ENCODE measurements at regions not wholly inside any gene's neighbourhood (a gene's known extent, or its start where the extent isn't known, plus 50 kb on each side); places are given as distances from the start of the nearest gene placed in this dataset.
"Not testable (repeated sequence)": the region's sequence is repeated elsewhere in the genome, so short reads cannot be mapped to it uniquely, and the experiment has no call there.

DNA sequence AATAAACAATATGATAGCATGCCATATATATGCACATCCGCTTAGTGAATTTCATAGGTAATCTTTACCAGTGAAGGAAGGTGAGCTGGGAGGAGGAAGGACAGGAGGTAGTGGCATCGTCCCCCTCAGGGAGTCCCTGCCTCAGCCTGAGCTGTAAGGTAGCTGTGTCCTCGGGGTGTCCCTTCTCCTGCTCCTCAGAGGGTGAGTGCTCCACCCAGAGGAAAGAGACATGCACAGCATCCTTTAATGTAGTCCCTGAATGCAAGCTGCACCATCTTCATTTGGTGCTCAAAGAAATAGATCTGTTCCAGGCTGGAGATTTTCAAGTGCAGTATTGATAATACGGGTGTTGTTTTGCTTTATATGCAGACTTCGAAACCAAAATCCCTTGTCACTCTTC, 330.4 kb upstream of the SFRP2 start:
- Mint-ChIP-seq H3K4me1 (no peaks in the 10 kb centered on the region), H3K9me3 (ENCODE audit: insufficient read depth) (no peaks in the 10 kb centered on the region), H3K4me3 (no peak overlapping the region), H3K27me3 (no peaks in the 10 kb centered on the region), H3K27ac (no peak overlapping the region)
- Histone ChIP-seq H2AFZ (ENCODE audit: insufficient read depth, low read depth, low read length, poor library complexity, severe bottlenecking) (no peak overlapping the region), H3K9ac (ENCODE audit: low read length) (no peak overlapping the region), H3K27ac (ENCODE audit: low read length in 2 of 2) (no peak overlapping the region), H3K4me3 (ENCODE audit: control extremely low read depth in 1 of 5, extremely low read depth in 1 of 5, insufficient read depth in 1 of 5, low read depth in 2 of 5, low read length in 4 of 5) (no peak overlapping the region), H3K4me2 (replicated peaks; ENCODE audit: low read depth, low read length, poor library complexity, severe bottlenecking) (no peak overlapping the region), H3K4me1 (ENCODE audit: control insufficient read depth in 2 of 2, insufficient read depth in 2 of 2, low read length in 2 of 2) (no peaks in the 10 kb centered on the region), H3K9me3 (ENCODE audit: control extremely low read depth in 1 of 3, control insufficient read depth in 2 of 3, insufficient read depth in 1 of 3, low read length in 2 of 3) (peaks cover 0 to 3% (median 0%) of the 10 kb centered on the region in 3 donors), H3K36me3 (replicated peaks in 1 of 2; ENCODE audit: control extremely low read depth in 1 of 2, control insufficient read depth in 1 of 2, extremely low read depth in 1 of 2, insufficient read depth in 2 of 2, low read length in 1 of 2) (no peaks in the 10 kb centered on the region), H3K27me3 (replicated peaks in 1 of 4; ENCODE audit: control extremely low read depth in 1 of 4, control insufficient read depth in 3 of 4, insufficient read depth in 4 of 4, low read length in 3 of 4) (no peaks in the 10 kb centered on the region), H4K20me1 (ENCODE audit: control insufficient read depth, insufficient read depth, low read length, poor library complexity, severe bottlenecking) (no peaks in the 10 kb centered on the region), H3K79me2 (ENCODE audit: control insufficient read depth, insufficient read depth, low read length) (no peaks in the 10 kb centered on the region)
- intact Hi-C loops (cut with micrococcal nuclease) = no loop called here
- TF ChIP-seq EZH2 (IDR thresholded peaks at IDR 0.05; ENCODE audit: borderline replicate concordance, insufficient read depth, low read depth, low read length, poor library complexity, severe bottlenecking) (no peak), CTCF (IDR thresholded peaks at IDR 0.05) (no peak)
- DNase-seq (no peak), ATAC-seq (ENCODE audit: low read depth) (no peak)
- POLR2A ChIA-PET = no interaction called here
- CTCF ChIA-PET = no interaction called here
- 100% methylated on average over 1 of the region's 5 CpGs for WGBS (ENCODE audit: insufficient coverage)

DNA sequence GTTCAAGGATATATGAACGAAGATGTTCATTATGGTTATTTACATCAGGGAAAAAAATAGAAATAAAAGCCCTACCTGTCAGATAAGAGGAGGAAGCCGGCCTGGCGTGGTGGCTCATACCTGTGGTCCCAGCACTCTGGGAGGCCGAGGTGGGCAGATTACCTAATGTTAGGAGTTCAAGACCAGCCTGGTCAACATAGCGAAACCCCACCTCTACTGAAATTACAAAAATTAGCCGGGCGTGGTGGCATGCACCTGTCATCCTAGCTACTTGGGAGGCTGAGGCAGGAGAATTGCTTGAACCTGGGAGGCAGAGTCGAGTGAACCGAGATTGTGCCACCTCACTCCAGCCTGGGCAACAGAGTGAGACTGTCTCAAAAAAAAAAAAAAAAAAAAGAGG, 328.8 kb upstream of the SFRP2 start:
- H3K4me1 Mint-ChIP-seq; DNase-seq; H3K36me3 ChIP-seq (replicated peaks in 1 of 2; ENCODE audit: control extremely low read depth in 1 of 2, control insufficient read depth in 1 of 2, extremely low read depth in 1 of 2, insufficient read depth in 2 of 2, low read length in 1 of 2); CTCF ChIA-PET; H4K20me1 ChIP-seq (ENCODE audit: control insufficient read depth, insufficient read depth, low read length, poor library complexity, severe bottlenecking); H3K9ac ChIP-seq (ENCODE audit: low read length); H3K4me2 ChIP-seq (replicated peaks; ENCODE audit: low read depth, low read length, poor library complexity, severe bottlenecking); H3K9me3 ChIP-seq (ENCODE audit: control extremely low read depth in 1 of 3, control insufficient read depth in 2 of 3, insufficient read depth in 1 of 3, low read length in 2 of 3); intact Hi-C loops (cut with micrococcal nuclease); H3K27ac ChIP-seq (ENCODE audit: low read length in 2 of 2); POLR2A ChIA-PET; H3K4me1 ChIP-seq (ENCODE audit: control insufficient read depth in 2 of 2, insufficient read depth in 2 of 2, low read length in 2 of 2); H3K9me3 Mint-ChIP-seq (ENCODE audit: insufficient read depth); H3K27me3 ChIP-seq (replicated peaks in 1 of 4; ENCODE audit: control extremely low read depth in 1 of 4, control insufficient read depth in 3 of 4, insufficient read depth in 4 of 4, low read length in 3 of 4); H3K27me3 Mint-ChIP-seq; H3K27ac Mint-ChIP-seq; H3K4me3 ChIP-seq (ENCODE audit: control extremely low read depth in 1 of 5, extremely low read depth in 1 of 5, insufficient read depth in 1 of 5, low read depth in 2 of 5, low read length in 4 of 5); H3K4me3 Mint-ChIP-seq; H3K79me2 ChIP-seq (ENCODE audit: control insufficient read depth, insufficient read depth, low read length); H2AFZ ChIP-seq (ENCODE audit: insufficient read depth, low read depth, low read length, poor library complexity, severe bottlenecking); ATAC-seq (ENCODE audit: low read depth): not testable (repeated sequence)
- 91% methylated on average over 5 of the region's 9 CpGs for WGBS (ENCODE audit: insufficient coverage)
